Bronchial epithelial cell (primary cell): ENCODE measurements at regions not wholly inside any gene's neighbourhood (a gene's known extent, or its start where the extent isn't known, plus 50 kb on each side); places are given as distances from the start of the nearest gene placed in this dataset.

Experiments used
- DNase-seq: peaks from one replicate; pipeline ENCODE4 v3.0.0-alpha.2; 2010; ENCODE audit warnings: low read depth
- FAIRE-seq: peaks from 2 replicates; lab custom pipeline; 2011; peaks lifted over from hg19 to GRCh38; lab: Jason Lieb, UNC
- H3K27me3 ChIP-seq: 2 replicates; pipeline ENCODE4 v1.5.1; 2011; ENCODE audit warnings: low read length; ENCODE audit not compliant: control insufficient read depth, insufficient read depth
- H3K36me3 ChIP-seq: 2 replicates; pipeline ENCODE4 v1.5.1; 2011; ENCODE audit warnings: low read length; ENCODE audit not compliant: control insufficient read depth, insufficient read depth
- H3K4me3 ChIP-seq: 2 replicates; pipeline ENCODE4 v1.5.1; 2011; ENCODE audit warnings: mild to moderate bottlenecking, low read depth, low read length, control low read depth
- TF ChIP-seq, protein P1 (sequence below): IDR thresholded peaks from 2 replicates; pipeline ENCODE4 v1.5.1; 2011; ENCODE audit warnings: mild to moderate bottlenecking, moderate library complexity, low read length, control low read depth, inconsistent platforms; ENCODE audit not compliant: insufficient read depth, severe bottlenecking

DNA sequence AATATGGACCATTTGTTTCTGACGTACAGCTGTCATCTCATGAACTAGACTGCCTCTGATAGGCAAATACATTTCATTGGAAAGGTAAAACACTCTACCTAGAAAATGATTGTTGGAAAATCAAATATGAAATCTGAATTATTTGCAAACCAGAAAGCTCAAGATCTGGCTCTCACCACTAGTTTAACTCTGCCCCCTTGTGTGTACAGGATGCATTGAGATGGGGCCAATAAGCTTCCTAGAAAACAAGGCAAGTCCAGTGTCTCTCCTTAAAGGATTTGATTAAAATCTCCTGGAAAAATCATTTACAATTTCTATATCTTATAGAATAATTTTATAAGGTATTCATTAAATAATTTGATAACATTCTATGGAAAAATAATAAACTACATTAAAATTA is 311.9 kb upstream of the ANKH start:
- FAIRE-seq = no peak
- TF ChIP-seq, protein P1, sequence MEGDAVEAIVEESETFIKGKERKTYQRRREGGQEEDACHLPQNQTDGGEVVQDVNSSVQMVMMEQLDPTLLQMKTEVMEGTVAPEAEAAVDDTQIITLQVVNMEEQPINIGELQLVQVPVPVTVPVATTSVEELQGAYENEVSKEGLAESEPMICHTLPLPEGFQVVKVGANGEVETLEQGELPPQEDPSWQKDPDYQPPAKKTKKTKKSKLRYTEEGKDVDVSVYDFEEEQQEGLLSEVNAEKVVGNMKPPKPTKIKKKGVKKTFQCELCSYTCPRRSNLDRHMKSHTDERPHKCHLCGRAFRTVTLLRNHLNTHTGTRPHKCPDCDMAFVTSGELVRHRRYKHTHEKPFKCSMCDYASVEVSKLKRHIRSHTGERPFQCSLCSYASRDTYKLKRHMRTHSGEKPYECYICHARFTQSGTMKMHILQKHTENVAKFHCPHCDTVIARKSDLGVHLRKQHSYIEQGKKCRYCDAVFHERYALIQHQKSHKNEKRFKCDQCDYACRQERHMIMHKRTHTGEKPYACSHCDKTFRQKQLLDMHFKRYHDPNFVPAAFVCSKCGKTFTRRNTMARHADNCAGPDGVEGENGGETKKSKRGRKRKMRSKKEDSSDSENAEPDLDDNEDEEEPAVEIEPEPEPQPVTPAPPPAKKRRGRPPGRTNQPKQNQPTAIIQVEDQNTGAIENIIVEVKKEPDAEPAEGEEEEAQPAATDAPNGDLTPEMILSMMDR = peak; percentile 9

DNA sequence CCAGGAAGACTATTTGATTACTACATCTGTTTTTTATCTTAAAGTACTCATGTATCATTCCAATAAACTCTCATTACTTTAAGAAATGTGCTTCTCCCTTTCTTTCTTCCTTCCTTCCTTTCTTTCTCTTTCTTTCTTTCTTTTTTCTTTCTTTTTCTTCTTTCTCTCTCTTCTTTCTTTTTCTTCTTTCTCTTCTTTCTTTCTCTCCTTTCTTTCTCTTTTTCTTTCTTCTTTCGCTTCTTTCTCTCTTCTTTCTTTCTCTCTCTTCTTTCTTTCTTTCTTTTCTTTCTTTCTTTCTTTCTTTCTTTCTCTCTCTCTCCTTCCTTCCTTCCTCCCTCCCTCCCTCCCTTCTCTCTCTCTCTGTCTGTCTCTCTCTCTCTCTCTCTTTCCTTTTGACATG is 298.6 kb upstream of the ANKH start:
- Histone ChIP-seq H3K27me3 (no peaks in the 10 kb centered on the region), H3K36me3 (no peaks in the 10 kb centered on the region), H3K4me3 (no peak overlapping the region)
- TF ChIP-seq, protein P1 = no peak
- no peak for DNase-seq
- no peak for FAIRE-seq

More for the DNA sequence above, 311.9 kb upstream of the ANKH start:
- H3K27me3 ChIP-seq = no peaks in the 10 kb centered on the region
- no peak overlapping the region for H3K4me3 ChIP-seq
- no peaks in the 10 kb centered on the region for H3K36me3 ChIP-seq
- peak; percentile 14 for DNase-seq

DNA sequence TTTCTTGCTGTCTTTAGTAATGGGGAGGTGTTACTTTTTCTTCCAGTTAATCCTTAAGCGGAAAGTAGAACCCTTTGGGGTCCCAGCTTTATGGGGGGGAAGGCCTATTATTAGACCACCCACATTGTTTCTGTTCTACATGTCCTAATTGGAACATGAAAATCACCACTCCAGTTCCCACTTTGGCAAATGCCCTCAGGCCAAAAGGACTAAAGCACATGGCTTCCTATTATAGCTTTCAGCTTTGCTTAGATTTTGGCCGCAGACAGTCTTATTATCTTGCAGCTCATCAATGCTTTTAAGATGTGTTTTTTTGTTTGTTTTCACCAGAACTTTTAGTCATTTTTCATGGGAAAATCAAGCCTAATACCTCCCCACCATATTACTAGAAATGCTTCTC is 296.8 kb upstream of the ANKH start:
- H3K27me3 ChIP-seq = no peaks in the 10 kb centered on the region
- TF ChIP-seq, protein P1 = no peak
- no peak overlapping the region for H3K4me3 ChIP-seq
- FAIRE-seq = no peak
- H3K36me3 ChIP-seq = no peaks in the 10 kb centered on the region
- DNase-seq = no peak

DNA sequence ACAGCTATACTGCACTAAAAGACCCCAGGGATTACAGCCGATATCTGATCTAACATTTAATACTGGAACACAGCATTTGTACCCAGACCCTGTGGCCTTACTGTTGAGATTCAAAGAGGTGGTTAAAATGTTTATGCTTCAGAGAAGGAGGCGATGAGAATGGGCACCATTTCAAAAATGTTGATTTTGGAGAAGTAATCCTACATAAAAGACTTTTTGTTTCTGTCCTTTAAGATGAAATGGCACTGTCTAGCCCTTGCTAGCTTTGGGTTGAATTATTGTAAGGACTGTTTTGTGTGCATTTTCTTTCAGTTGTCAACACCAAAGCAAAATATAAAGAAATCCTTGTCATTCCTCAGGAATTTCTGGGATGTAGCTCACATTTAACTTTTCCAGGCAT is 288.5 kb upstream of the ANKH start:
- FAIRE-seq (no peak), DNase-seq (no peak)
- no peaks in the 10 kb centered on the region for H3K27me3 ChIP-seq
- no peak overlapping the region for H3K4me3 ChIP-seq
- H3K36me3 ChIP-seq = no peaks in the 10 kb centered on the region
- TF ChIP-seq, protein P1 = no peak

DNA sequence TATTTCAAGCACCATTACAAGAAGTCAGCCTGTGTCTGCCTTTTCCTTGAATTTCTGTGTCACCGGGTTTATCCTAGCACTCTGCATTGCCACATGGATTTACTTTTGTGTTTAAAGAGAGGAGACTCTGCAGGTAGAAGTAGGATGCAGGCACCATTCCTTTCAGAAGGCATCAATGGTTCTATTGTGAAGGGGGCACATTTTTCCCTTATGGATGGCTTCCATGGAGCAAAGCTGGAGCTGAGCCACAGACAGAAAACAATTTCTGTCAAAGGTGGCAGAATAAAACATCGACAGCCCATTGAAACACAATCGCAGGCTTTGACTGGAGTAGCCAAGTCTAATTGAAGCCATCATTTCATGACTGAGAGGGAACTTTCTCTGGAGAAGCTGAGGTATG is 288.0 kb upstream of the ANKH start:
- no peak overlapping the region for H3K4me3 ChIP-seq
- TF ChIP-seq, protein P1 = no peak
- no peaks in the 10 kb centered on the region for H3K36me3 ChIP-seq
- no peaks in the 10 kb centered on the region for H3K27me3 ChIP-seq
- FAIRE-seq (no peak), DNase-seq (no peak)

DNA sequence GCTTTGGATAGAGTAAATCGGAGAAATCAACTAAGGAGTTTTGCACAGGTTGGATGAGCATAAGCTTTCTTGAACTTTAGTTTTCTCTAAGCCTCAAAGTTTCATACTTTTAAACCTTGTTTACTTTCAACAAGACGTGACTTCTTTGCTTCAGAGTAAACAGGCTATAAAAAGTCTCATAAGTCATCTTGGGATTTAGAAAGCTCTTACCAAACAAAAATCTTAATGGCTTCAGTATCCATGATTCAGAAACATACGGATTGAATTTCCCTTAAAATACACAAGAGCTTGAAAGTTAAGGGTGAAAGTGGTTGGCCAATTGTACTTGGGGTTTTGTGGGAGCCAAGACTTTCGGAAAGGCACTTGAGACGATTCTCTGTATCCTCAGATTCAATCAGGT is 270.9 kb upstream of the ANKH start:
- no peak overlapping the region for H3K4me3 ChIP-seq
- DNase-seq (no peak), FAIRE-seq (no peak)
- TF ChIP-seq, protein P1 = no peak
- no peaks in the 10 kb centered on the region for H3K27me3 ChIP-seq
- H3K36me3 ChIP-seq = no peaks in the 10 kb centered on the region
